ENCODE measurements at regions not wholly inside any gene's neighbourhood (a gene's known extent, or its start where the extent isn't known, plus 50 kb on each side); places are given as distances from the start of the nearest gene placed in this dataset.

GRCh38 chr15:35724626-35725025 lies 178.7 kb upstream of the DPH6 start:
- CTCF ChIA-PET, result interaction anchor here (0.9 kb wide), 1 partner anchor 27 kb away, joined by 4 read pairs; no protein-coding TSS in a partner anchor
- no peak for DNase-seq
- Mint-ChIP-seq H3K4me1 (ENCODE audit: low read depth) (no peaks in the 10 kb centered on the region), H3K36me3 (ENCODE audit: low read depth) (no peaks in the 10 kb centered on the region), H3K9me3 (no peaks in the 10 kb centered on the region), H3K27me3 (ENCODE audit: low read depth) (peaks cover 6% of the 10 kb centered on the region), H3K4me3 (no peak overlapping the region), H3K27ac (no peak overlapping the region)
- intact Hi-C loops (cut with micrococcal nuclease), result no loop called here

- intact Hi-C loops (cut with micrococcal nuclease), result no loop called here
- Mint-ChIP-seq H3K4me1 (ENCODE audit: low read depth) (no peaks in the 10 kb centered on the region), H3K36me3 (ENCODE audit: low read depth) (no peaks in the 10 kb centered on the region), H3K4me3 (no peak overlapping the region), H3K27ac (no peak overlapping the region), H3K9me3 (no peaks in the 10 kb centered on the region), H3K27me3 (ENCODE audit: low read depth) (peaks cover 2% of the 10 kb centered on the region)
- CTCF ChIA-PET, result no interaction called here
- DNase-seq, result no peak
Observed at GRCh38 chr15:35725353-35725752, 179.4 kb upstream of the DPH6 start.

- Mint-ChIP-seq H3K27ac (no peak overlapping the region), H3K27me3 (ENCODE audit: low read depth) (no peaks in the 10 kb centered on the region), H3K9me3 (no peaks in the 10 kb centered on the region), H3K4me3 (no peak overlapping the region), H3K36me3 (ENCODE audit: low read depth) (no peaks in the 10 kb centered on the region), H3K4me1 (ENCODE audit: low read depth) (no peaks in the 10 kb centered on the region)
- intact Hi-C loops (cut with micrococcal nuclease), result no loop called here
- CTCF ChIA-PET, result no interaction called here
- DNase-seq, result no peak
Observed at GRCh38 chr15:35727627-35728026, 181.7 kb upstream of the DPH6 start.

- no peak for DNase-seq
- CTCF ChIA-PET, result no interaction called here
- Mint-ChIP-seq H3K4me3 (no peak overlapping the region), H3K27me3 (ENCODE audit: low read depth) (no peaks in the 10 kb centered on the region), H3K27ac (no peak overlapping the region), H3K4me1 (ENCODE audit: low read depth) (no peaks in the 10 kb centered on the region), H3K36me3 (ENCODE audit: low read depth) (no peaks in the 10 kb centered on the region), H3K9me3 (no peaks in the 10 kb centered on the region)
- intact Hi-C loops (cut with micrococcal nuclease), result no loop called here
Observed at GRCh38 chr15:35728219-35728940, 182.4 kb upstream of the DPH6 start.

- no peak for DNase-seq
- Mint-ChIP-seq H3K4me1 (ENCODE audit: low read depth) (no peaks in the 10 kb centered on the region), H3K4me3 (no peak overlapping the region), H3K27me3 (ENCODE audit: low read depth) (peaks cover 5% of the 10 kb centered on the region), H3K9me3 (no peaks in the 10 kb centered on the region), H3K27ac (no peak overlapping the region), H3K36me3 (ENCODE audit: low read depth) (no peaks in the 10 kb centered on the region)
- CTCF ChIA-PET, result no interaction called here
- intact Hi-C loops (cut with micrococcal nuclease), result no loop called here
Observed at GRCh38 chr15:35736150-35736549, 190.2 kb upstream of the DPH6 start.

- Mint-ChIP-seq H3K27me3 (ENCODE audit: low read depth) (peaks cover 8% of the 10 kb centered on the region), H3K27ac (no peak overlapping the region), H3K9me3 (no peaks in the 10 kb centered on the region), H3K4me3 (no peak overlapping the region), H3K4me1 (ENCODE audit: low read depth) (no peaks in the 10 kb centered on the region), H3K36me3 (ENCODE audit: low read depth) (no peaks in the 10 kb centered on the region)
- intact Hi-C loops (cut with micrococcal nuclease), result no loop called here
- CTCF ChIA-PET, result interaction anchor here (0.6 kb wide), 1 partner anchor 18 kb away, joined by 3 read pairs; no protein-coding TSS in a partner anchor
- DNase-seq, result no peak
Observed at GRCh38 chr15:35737441-35737840, 191.5 kb upstream of the DPH6 start.

- intact Hi-C loops (cut with micrococcal nuclease), result no loop called here
- Mint-ChIP-seq H3K9me3 (no peaks in the 10 kb centered on the region), H3K36me3 (ENCODE audit: low read depth) (no peaks in the 10 kb centered on the region)
Observed at GRCh38 chr15:35738370-35738769, 192.4 kb upstream of the DPH6 start.

GRCh38 chr15:35740761-35741160 lies 194.8 kb upstream of the DPH6 start:
- CTCF ChIA-PET, result no interaction called here
- H3K27me3 Mint-ChIP-seq (ENCODE audit: low read depth), result peaks cover 13% of the 10 kb centered on the region
- H3K27ac Mint-ChIP-seq, result no peak overlapping the region
- no peaks in the 10 kb centered on the region for H3K36me3 Mint-ChIP-seq (ENCODE audit: low read depth)
- DNase-seq, result no peak
- intact Hi-C loops (cut with micrococcal nuclease), result no loop called here
- no peak overlapping the region for H3K4me3 Mint-ChIP-seq
- H3K9me3 Mint-ChIP-seq, result no peaks in the 10 kb centered on the region
- no peaks in the 10 kb centered on the region for H3K4me1 Mint-ChIP-seq (ENCODE audit: low read depth)

More at GRCh38 chr15:35738370-35738769, 192.4 kb upstream of the DPH6 start:
- Mint-ChIP-seq H3K4me3 (no peak overlapping the region), H3K4me1 (ENCODE audit: low read depth) (no peaks in the 10 kb centered on the region), H3K27me3 (ENCODE audit: low read depth) (peaks cover 10% of the 10 kb centered on the region), H3K27ac (no peak overlapping the region)
- DNase-seq, result no peak
- CTCF ChIA-PET, result interaction anchor here (1.3 kb wide), 1 partner anchor 14 kb away, joined by 5 read pairs; no protein-coding TSS in a partner anchor

- Mint-ChIP-seq H3K27ac (no peak overlapping the region), H3K4me3 (no peak overlapping the region), H3K27me3 (ENCODE audit: low read depth) (peaks cover 13% of the 10 kb centered on the region), H3K9me3 (no peaks in the 10 kb centered on the region), H3K36me3 (ENCODE audit: low read depth) (no peaks in the 10 kb centered on the region), H3K4me1 (ENCODE audit: low read depth) (no peaks in the 10 kb centered on the region)
- CTCF ChIA-PET, result interaction anchor here (1.6 kb wide), 1 partner anchor 10 kb away, joined by 5 read pairs; no protein-coding TSS in a partner anchor
- DNase-seq, result no peak
- intact Hi-C loops (cut with micrococcal nuclease), result no loop called here
Observed at GRCh38 chr15:35741395-35741794, 195.4 kb upstream of the DPH6 start.

GRCh38 chr15:35741881-35742280 lies 195.9 kb upstream of the DPH6 start:
- H3K27ac Mint-ChIP-seq, result no peak overlapping the region
- H3K9me3 Mint-ChIP-seq, result no peaks in the 10 kb centered on the region
- no peak for DNase-seq
- peaks cover 13% of the 10 kb centered on the region for H3K27me3 Mint-ChIP-seq (ENCODE audit: low read depth)
- no peaks in the 10 kb centered on the region for H3K4me1 Mint-ChIP-seq (ENCODE audit: low read depth)
- CTCF ChIA-PET, result interaction anchor here (1.6 kb wide), 1 partner anchor 10 kb away, joined by 5 read pairs; no protein-coding TSS in a partner anchor
- no peak overlapping the region for H3K4me3 Mint-ChIP-seq
- no peaks in the 10 kb centered on the region for H3K36me3 Mint-ChIP-seq (ENCODE audit: low read depth)
- intact Hi-C loops (cut with micrococcal nuclease), result no loop called here

GRCh38 chr15:35743321-35743720 lies 197.4 kb upstream of the DPH6 start:
- intact Hi-C loops (cut with micrococcal nuclease), result no loop called here
- peaks cover 10% of the 10 kb centered on the region for H3K27me3 Mint-ChIP-seq (ENCODE audit: low read depth)
- H3K4me3 Mint-ChIP-seq, result no peak overlapping the region
- H3K36me3 Mint-ChIP-seq (ENCODE audit: low read depth), result no peaks in the 10 kb centered on the region
- CTCF ChIA-PET, result no interaction called here
- H3K9me3 Mint-ChIP-seq, result no peaks in the 10 kb centered on the region
- H3K4me1 Mint-ChIP-seq (ENCODE audit: low read depth), result no peaks in the 10 kb centered on the region
- no peak for DNase-seq
- no peak overlapping the region for H3K27ac Mint-ChIP-seq

- CTCF ChIA-PET, result no interaction called here
- H3K27me3 Mint-ChIP-seq (ENCODE audit: low read depth), result peaks cover 13% of the 10 kb centered on the region
- DNase-seq, result no peak
- no peaks in the 10 kb centered on the region for H3K9me3 Mint-ChIP-seq
- H3K4me3 Mint-ChIP-seq, result no peak overlapping the region
- H3K27ac Mint-ChIP-seq, result no peak overlapping the region
- intact Hi-C loops (cut with micrococcal nuclease), result no loop called here
- H3K36me3 Mint-ChIP-seq (ENCODE audit: low read depth), result no peaks in the 10 kb centered on the region
- no peaks in the 10 kb centered on the region for H3K4me1 Mint-ChIP-seq (ENCODE audit: low read depth)
Observed at GRCh38 chr15:35746121-35746520, 200.2 kb upstream of the DPH6 start.

GRCh38 chr15:35748105-35748504 lies 202.1 kb upstream of the DPH6 start:
- intact Hi-C loops (cut with micrococcal nuclease), result no loop called here
- DNase-seq, result no peak
- Mint-ChIP-seq H3K4me3 (no peak overlapping the region), H3K36me3 (ENCODE audit: low read depth) (no peaks in the 10 kb centered on the region), H3K4me1 (ENCODE audit: low read depth) (no peaks in the 10 kb centered on the region), H3K9me3 (no peaks in the 10 kb centered on the region), H3K27ac (no peak overlapping the region), H3K27me3 (ENCODE audit: low read depth) (peaks cover 12% of the 10 kb centered on the region)
- CTCF ChIA-PET, result no interaction called here
